Activated B cell treated with CpG ODN at 0.5 μM for 24 hours (primary cell): ENCODE measurements at regions not wholly inside any gene's neighbourhood (a gene's known extent, or its start where the extent isn't known, plus 50 kb on each side); places are given as distances from the start of the nearest gene placed in this dataset.

Experiments used
- ATAC-seq: fragments of 200-7000 bp; cut with Tn5 transposase; one replicate; pipeline ENCODE4 v1.10.0; 2021; ENCODE audit warnings: low read depth, mild to moderate bottlenecking, moderate library complexity
- CTCF ChIA-PET: fragments of 350-600 bp; sonication (Branson Sonifier 250); formaldehyde crosslinking; loops from one replicate; lab custom pipeline; 2021; ENCODE audit warnings: antibody characterized with exemption; lab: Charles Lee
- POLR2A ChIA-PET: fragments of 350-600 bp; sonication (Branson Sonifier 250); formaldehyde crosslinking; loops from one replicate; lab custom pipeline; 2021; ENCODE audit warnings: antibody characterized with exemption; lab: Charles Lee
- DNase-seq: peaks from one replicate; pipeline ENCODE4 v3.0.0; 2022
- H3K27ac Mint-ChIP-seq: one replicate; pipeline ENCODE4 v1.8.0; 2020; ENCODE audit warnings: mixed read lengths
- H3K27me3 Mint-ChIP-seq: one replicate; pipeline ENCODE4 v1.8.0; 2021; ENCODE audit warnings: mixed read lengths
- H3K36me3 Mint-ChIP-seq: one replicate; pipeline ENCODE4 v1.8.0; 2021; ENCODE audit warnings: low read depth, mixed read lengths
- H3K4me1 Mint-ChIP-seq: one replicate; pipeline ENCODE4 v1.8.0; 2021; ENCODE audit warnings: mixed read lengths
- H3K4me3 Mint-ChIP-seq: one replicate; pipeline ENCODE4 v1.8.0; 2020; ENCODE audit warnings: mild to moderate bottlenecking, mixed read lengths
- H3K9me3 Mint-ChIP-seq: one replicate; pipeline ENCODE4 v1.8.0; 2020; ENCODE audit warnings: mixed read lengths
- intact Hi-C: fragments of 100-400 bp; cut with micrococcal nuclease; formaldehyde crosslinking; loops from one replicate; pipeline ENCODE4 v1.15.1; 2024
- TF ChIP-seq, protein P1 (sequence below): fragments of 200-600 bp; IDR thresholded peaks from one replicate; pipeline ENCODE4 v1.8.0; 2022; ENCODE audit warnings: antibody characterized with exemption, mild to moderate bottlenecking

- Mint-ChIP-seq H3K9me3 (peaks cover 6% of the 10 kb centered on the region), H3K36me3 (no peaks in the 10 kb centered on the region), H3K27me3 (no peaks in the 10 kb centered on the region), H3K4me3 (no peak overlapping the region), H3K4me1 (no peaks in the 10 kb centered on the region), H3K27ac (no peak overlapping the region)
- intact Hi-C loops = no loop called here
- DNase-seq (no peak), ATAC-seq (no peak)
- ChIA-PET CTCF (no interaction called here), POLR2A (no interaction called here)
- TF ChIP-seq, protein P1, sequence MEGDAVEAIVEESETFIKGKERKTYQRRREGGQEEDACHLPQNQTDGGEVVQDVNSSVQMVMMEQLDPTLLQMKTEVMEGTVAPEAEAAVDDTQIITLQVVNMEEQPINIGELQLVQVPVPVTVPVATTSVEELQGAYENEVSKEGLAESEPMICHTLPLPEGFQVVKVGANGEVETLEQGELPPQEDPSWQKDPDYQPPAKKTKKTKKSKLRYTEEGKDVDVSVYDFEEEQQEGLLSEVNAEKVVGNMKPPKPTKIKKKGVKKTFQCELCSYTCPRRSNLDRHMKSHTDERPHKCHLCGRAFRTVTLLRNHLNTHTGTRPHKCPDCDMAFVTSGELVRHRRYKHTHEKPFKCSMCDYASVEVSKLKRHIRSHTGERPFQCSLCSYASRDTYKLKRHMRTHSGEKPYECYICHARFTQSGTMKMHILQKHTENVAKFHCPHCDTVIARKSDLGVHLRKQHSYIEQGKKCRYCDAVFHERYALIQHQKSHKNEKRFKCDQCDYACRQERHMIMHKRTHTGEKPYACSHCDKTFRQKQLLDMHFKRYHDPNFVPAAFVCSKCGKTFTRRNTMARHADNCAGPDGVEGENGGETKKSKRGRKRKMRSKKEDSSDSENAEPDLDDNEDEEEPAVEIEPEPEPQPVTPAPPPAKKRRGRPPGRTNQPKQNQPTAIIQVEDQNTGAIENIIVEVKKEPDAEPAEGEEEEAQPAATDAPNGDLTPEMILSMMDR = no peak
These were observed 207.6 kb upstream of the MSX2 start for GRCh38 chr5:174516741-174517140.

- Mint-ChIP-seq H3K27ac (no peak overlapping the region), H3K4me1 (no peaks in the 10 kb centered on the region), H3K4me3 (no peak overlapping the region), H3K36me3 (no peaks in the 10 kb centered on the region), H3K9me3 (peaks cover 5% of the 10 kb centered on the region), H3K27me3 (no peaks in the 10 kb centered on the region)
- TF ChIP-seq, protein P1 = no peak
- ChIA-PET CTCF (no interaction called here), POLR2A (no interaction called here)
- no peak for DNase-seq
- ATAC-seq = no peak
- intact Hi-C loops = no loop called here
These were observed 205.9 kb upstream of the MSX2 start for GRCh38 chr5:174518512-174518911.

GRCh38 chr5:174520420-174521396 lies 203.7 kb upstream of the MSX2 start:
- intact Hi-C loops = no loop called here
- TF ChIP-seq, protein P1 = no peak
- Mint-ChIP-seq H3K4me3 (no peak overlapping the region), H3K27me3 (no peaks in the 10 kb centered on the region), H3K9me3 (peaks cover 7% of the 10 kb centered on the region), H3K4me1 (no peaks in the 10 kb centered on the region), H3K27ac (no peak overlapping the region), H3K36me3 (no peaks in the 10 kb centered on the region)
- DNase-seq (no peak), ATAC-seq (no peak)
- ChIA-PET CTCF (no interaction called here), POLR2A (interaction anchor here (0.6 kb wide), 1 partner anchor 218 kb away, joined by 3 read pairs; no protein-coding TSS in a partner anchor)

- Mint-ChIP-seq H3K4me1 (no peaks in the 10 kb centered on the region), H3K9me3 (peaks cover 7% of the 10 kb centered on the region), H3K27me3 (no peaks in the 10 kb centered on the region), H3K27ac (no peak overlapping the region), H3K36me3 (no peaks in the 10 kb centered on the region), H3K4me3 (no peak overlapping the region)
- TF ChIP-seq, protein P1 = no peak
- CTCF ChIA-PET = no interaction called here
- DNase-seq (no peak), ATAC-seq (no peak)
- POLR2A ChIA-PET = no interaction called here
- intact Hi-C loops = no loop called here
These were observed 202.9 kb upstream of the MSX2 start for GRCh38 chr5:174521449-174521848.

- CTCF ChIA-PET = no interaction called here
- TF ChIP-seq, protein P1 = no peak
- H3K4me1 Mint-ChIP-seq = no peaks in the 10 kb centered on the region
- no peaks in the 10 kb centered on the region for H3K36me3 Mint-ChIP-seq
- ATAC-seq = no peak
- DNase-seq = no peak
- H3K27ac Mint-ChIP-seq = no peak overlapping the region
- intact Hi-C loops = no loop called here
- peaks cover 3% of the 10 kb centered on the region for H3K9me3 Mint-ChIP-seq
- H3K4me3 Mint-ChIP-seq = no peak overlapping the region
- H3K27me3 Mint-ChIP-seq = no peaks in the 10 kb centered on the region
- POLR2A ChIA-PET = no interaction called here
These were observed 201.7 kb upstream of the MSX2 start for GRCh38 chr5:174522480-174523260.
